ENCODE measurements at regions not wholly inside any gene's neighbourhood (a gene's known extent, or its start where the extent isn't known, plus 50 kb on each side); places are given as distances from the start of the nearest gene placed in this dataset.

- WGBS, 2 donors, result 30 to 36% methylated on average over 2 of the region's 2 CpGs
- H3K36me3 ChIP-seq (replicated peaks in 1 of 2; ENCODE audit: insufficient read depth in 1 of 2, low read depth in 2 of 2), result no peaks in the 10 kb centered on the region
These were observed 277.0 kb downstream of the CENPW start for GRCh38 chr6:126616866-126617265.

GRCh38 chr6:126618639-126619343 lies 278.9 kb downstream of the CENPW start:
- Histone ChIP-seq H3K27ac (no peak overlapping the region), H3K36me3 (replicated peaks in 1 of 2; ENCODE audit: insufficient read depth in 1 of 2, low read depth in 2 of 2) (no peaks in the 10 kb centered on the region), H3K4me1 (no peaks in the 10 kb centered on the region), H3K9me3 (no peaks in the 10 kb centered on the region), H3K27me3 (no peaks in the 10 kb centered on the region), H3K4me3 (no peak overlapping the region)
- DNase-seq (no peak), ATAC-seq (no peak)
- no peak for TF ChIP-seq CTCF (IDR thresholded peaks at IDR 0.05)
- intact Hi-C loops (cut with DNase I), result no loop called here
- WGBS, 2 donors, result 13 to 15% methylated on average over 1 of the region's 1 CpG

More at GRCh38 chr6:126616866-126617265, 277.0 kb downstream of the CENPW start:
- ATAC-seq (no peak), DNase-seq (no peak)
- no peaks in the 10 kb centered on the region for H3K4me1 ChIP-seq
- H3K27ac ChIP-seq, result no peak overlapping the region
- TF ChIP-seq CTCF (IDR thresholded peaks at IDR 0.05) (no peak), POLR2A (IDR thresholded peaks at IDR 0.05) (no peak)
- no peaks in the 10 kb centered on the region for H3K9me3 ChIP-seq
- intact Hi-C loops (cut with DNase I), result no loop called here
- no peak overlapping the region for H3K4me3 ChIP-seq
- H3K27me3 ChIP-seq, result no peaks in the 10 kb centered on the region

- no peak for ATAC-seq
- DNase-seq, result no peak
- intact Hi-C loops (cut with DNase I), result no loop called here
- no peaks in the 10 kb centered on the region for H3K36me3 ChIP-seq (replicated peaks in 1 of 2; ENCODE audit: insufficient read depth in 1 of 2, low read depth in 2 of 2)
- no peaks in the 10 kb centered on the region for H3K9me3 ChIP-seq
- 35 to 49% methylated on average over 1 of the region's 1 CpG for WGBS, 2 donors
- H3K27me3 ChIP-seq, result no peaks in the 10 kb centered on the region
- TF ChIP-seq POLR2A (IDR thresholded peaks at IDR 0.05) (no peak), CTCF (IDR thresholded peaks at IDR 0.05) (no peak)
- H3K27ac ChIP-seq, result no peak overlapping the region
- H3K4me3 ChIP-seq, result no peak overlapping the region
- no peaks in the 10 kb centered on the region for H3K4me1 ChIP-seq
These were observed 280.8 kb downstream of the CENPW start for GRCh38 chr6:126620719-126621118.

- 60 to 63% methylated on average over 2 of the region's 2 CpGs for WGBS, 2 donors
- TF ChIP-seq POLR2A (IDR thresholded peaks at IDR 0.05) (no peak), CTCF (IDR thresholded peaks at IDR 0.05) (no peak)
- Histone ChIP-seq H3K36me3 (replicated peaks in 1 of 2; ENCODE audit: insufficient read depth in 1 of 2, low read depth in 2 of 2) (no peaks in the 10 kb centered on the region), H3K4me3 (no peak overlapping the region), H3K4me1 (no peaks in the 10 kb centered on the region), H3K27ac (no peak overlapping the region), H3K27me3 (no peaks in the 10 kb centered on the region), H3K9me3 (no peaks in the 10 kb centered on the region)
- intact Hi-C loops (cut with DNase I), result no loop called here
- ATAC-seq (no peak), DNase-seq (no peak)
These were observed 285.1 kb downstream of the CENPW start for GRCh38 chr6:126625019-126625418.

DNA sequence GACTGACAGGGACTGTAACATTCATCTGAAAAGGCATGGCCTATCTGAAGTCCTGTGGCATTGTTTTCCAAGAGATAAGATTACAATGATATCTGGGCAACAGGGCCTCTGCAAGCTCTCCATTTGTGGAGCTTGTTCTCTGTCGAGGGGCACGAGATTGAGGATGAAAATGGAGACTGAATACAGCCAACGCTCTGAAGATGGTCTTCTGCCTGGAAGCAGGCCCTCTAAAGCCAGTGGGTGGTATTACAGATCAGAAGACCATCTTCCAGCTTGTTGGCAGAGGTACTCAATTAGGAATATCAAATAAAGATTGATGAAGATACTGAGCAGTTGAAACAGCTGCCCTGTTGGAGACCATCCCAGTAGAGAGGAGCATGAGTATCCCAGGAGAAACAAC lies 288.2 kb downstream of the CENPW start:
- H3K4me1 ChIP-seq, result no peaks in the 10 kb centered on the region
- no peaks in the 10 kb centered on the region for H3K27me3 ChIP-seq
- H3K4me3 ChIP-seq, result no peak overlapping the region
- intact Hi-C loops (cut with DNase I), result no loop called here
- H3K36me3 ChIP-seq (replicated peaks in 1 of 2; ENCODE audit: insufficient read depth in 1 of 2, low read depth in 2 of 2), result no peaks in the 10 kb centered on the region
- H3K9me3 ChIP-seq, result no peaks in the 10 kb centered on the region
- DNase-seq (no peak), ATAC-seq (no peak)
- TF ChIP-seq CTCF (IDR thresholded peaks at IDR 0.05), result no peak
- TF ChIP-seq POLR2A (IDR thresholded peaks at IDR 0.05), result no peak
- H3K27ac ChIP-seq, result no peak overlapping the region
- WGBS, 2 donors, result 23 to 35% methylated on average over 3 of the region's 3 CpGs

All from body of pancreas (tissue), 4 donors.